CD4-positive, CD25-positive, alpha-beta regulatory T cell (primary cell): ENCODE measurements at regions not wholly inside any gene's neighbourhood (a gene's known extent, or its start where the extent isn't known, plus 50 kb on each side); places are given as distances from the start of the nearest gene placed in this dataset.

Experiments used
- ATAC-seq, 2 donors: fragments of 150-1000 bp; cut with Tn5 transposase; one replicate each; pipeline ENCODE4 v1.10.0; 2021; ENCODE audit warnings: low read depth in 2 of 2, moderate number of reproducible peaks in 2 of 2, moderate library complexity in 1 of 2
- DNase-seq, 3 donors: peaks; one replicate each; pipeline versions ENCODE4 v3.0.0 to v3.0.0-alpha.2; 2012 to 2022; ENCODE audit warnings: mixed read lengths in 1 of 3
- H3K27ac ChIP-seq: one replicate; pipeline ENCODE4 v1.7.0; 2013; ENCODE audit warnings: mild to moderate bottlenecking, low read length; ENCODE audit not compliant: insufficient read depth, poor library complexity, severe bottlenecking
- H3K27me3 ChIP-seq: one replicate; pipeline ENCODE4 v1.7.0; 2013; ENCODE audit warnings: low read length; ENCODE audit not compliant: control insufficient read depth, insufficient read depth
- H3K36me3 ChIP-seq: one replicate; pipeline ENCODE4 v1.7.0; 2013; ENCODE audit warnings: mild to moderate bottlenecking, low read length, moderate library complexity; ENCODE audit not compliant: control insufficient read depth, insufficient read depth
- H3K4me1 ChIP-seq: 2 replicates; pipeline ENCODE4 v1.7.0; 2013; ENCODE audit warnings: mild to moderate bottlenecking, low read length; ENCODE audit not compliant: insufficient read depth, control insufficient read depth, poor library complexity, severe bottlenecking
- H3K4me3 ChIP-seq: one replicate; pipeline ENCODE4 v1.7.0; 2013; ENCODE audit warnings: low read depth, mild to moderate bottlenecking, low read length, moderate library complexity
- H3K9me3 ChIP-seq, 2 experiments: 1 replicate in 1 of 2; 2 replicates in 1 of 2; pipeline ENCODE4 v1.7.0; 2013; ENCODE audit warnings: low read length in 2 of 2, mild to moderate bottlenecking in 1 of 2, moderate library complexity in 1 of 2; ENCODE audit not compliant: control insufficient read depth in 2 of 2
- H3K27ac Mint-ChIP-seq, 3 donors: one replicate each; pipeline ENCODE4 v1.8.0; 2020 to 2022; ENCODE audit warnings: mild to moderate bottlenecking in 3 of 3, mixed read lengths in 3 of 3, moderate library complexity in 2 of 3
- H3K27me3 Mint-ChIP-seq: one replicate; pipeline ENCODE4 v1.8.0; 2022; ENCODE audit warnings: mild to moderate bottlenecking, mixed read lengths
- H3K36me3 Mint-ChIP-seq: one replicate; pipeline ENCODE4 v1.8.0; 2020; ENCODE audit warnings: mixed read lengths
- H3K4me1 Mint-ChIP-seq, 4 donors: one replicate each; pipeline ENCODE4 v1.8.0; 2020 to 2022; ENCODE audit warnings: mixed read lengths in 4 of 4, mild to moderate bottlenecking in 1 of 4
- H3K4me3 Mint-ChIP-seq, 4 donors: one replicate each; pipeline ENCODE4 v1.8.0; 2020 to 2022; ENCODE audit warnings: mild to moderate bottlenecking in 4 of 4, mixed read lengths in 4 of 4, moderate library complexity in 3 of 4
- H3K9me3 Mint-ChIP-seq, 7 donors: one replicate each; pipeline ENCODE4 v1.8.0; 2020 to 2022; ENCODE audit warnings: mixed read lengths in 7 of 7, mild to moderate bottlenecking in 3 of 7, moderate library complexity in 2 of 7

DNA sequence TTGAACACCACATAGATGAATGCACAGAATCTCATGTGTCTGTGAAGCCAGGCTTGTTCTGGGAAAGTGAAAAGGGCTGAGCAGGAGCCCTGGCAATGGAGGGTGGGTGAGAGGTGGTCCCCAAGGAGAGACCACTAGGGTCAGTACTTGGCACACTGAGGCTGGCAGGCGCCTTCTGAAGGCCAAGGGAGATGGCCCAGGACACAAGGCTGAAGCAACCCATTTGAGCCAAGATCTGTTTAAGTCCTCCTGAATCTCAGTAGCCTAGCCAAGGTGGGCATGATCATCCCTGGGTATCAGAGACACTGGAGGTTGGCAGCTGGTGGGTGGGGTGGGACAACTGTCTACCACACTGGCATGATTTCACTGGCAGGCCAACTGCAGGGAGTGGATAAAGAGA lies 1741.2 kb downstream of the TP53TG3F start:
- Mint-ChIP-seq H3K9me3 (peaks cover 0 to 37% (median 24%) of the 10 kb centered on the region in 7 donors), H3K27ac (no peak overlapping the region), H3K4me1 (no peaks in the 10 kb centered on the region), H3K4me3 (no peak overlapping the region), H3K36me3 (no peaks in the 10 kb centered on the region), H3K27me3 (no peaks in the 10 kb centered on the region)
- Histone ChIP-seq H3K9me3 (peaks cover 4 to 57% of the 10 kb centered on the region in 2 experiments), H3K27me3 (no peaks in the 10 kb centered on the region), H3K36me3 (no peaks in the 10 kb centered on the region), H3K27ac (no peak overlapping the region), H3K4me1 (no peaks in the 10 kb centered on the region), H3K4me3 (no peak overlapping the region)
- DNase-seq (no peak), ATAC-seq (no peak)

GRCh38 chr16:35201151-35201550 lies 1741.7 kb downstream of the TP53TG3F start:
- Mint-ChIP-seq H3K27ac (peak overlapping the region in 1 of 3 donors; percentile 32), H3K36me3 (no peaks in the 10 kb centered on the region), H3K9me3 (peaks cover 0 to 37% (median 22%) of the 10 kb centered on the region in 7 donors), H3K4me3 (no peak overlapping the region), H3K4me1 (no peaks in the 10 kb centered on the region), H3K27me3 (no peaks in the 10 kb centered on the region)
- Histone ChIP-seq H3K36me3 (no peaks in the 10 kb centered on the region), H3K9me3 (peaks cover 4 to 54% of the 10 kb centered on the region in 2 experiments), H3K4me1 (no peaks in the 10 kb centered on the region), H3K4me3 (no peak overlapping the region), H3K27me3 (no peaks in the 10 kb centered on the region), H3K27ac (no peak overlapping the region)
- ATAC-seq (no peak), DNase-seq (no peak)

- DNase-seq (no peak), ATAC-seq (no peak)
- H3K27ac Mint-ChIP-seq: no peak overlapping the region
- H3K4me3 Mint-ChIP-seq: no peak overlapping the region
- H3K36me3 Mint-ChIP-seq: no peaks in the 10 kb centered on the region
- Histone ChIP-seq H3K27ac (no peak overlapping the region), H3K27me3 (no peaks in the 10 kb centered on the region), H3K4me1 (no peaks in the 10 kb centered on the region), H3K9me3 (peaks cover 3 to 44% of the 10 kb centered on the region in 2 experiments), H3K4me3 (no peak overlapping the region), H3K36me3 (no peaks in the 10 kb centered on the region)
- H3K9me3 Mint-ChIP-seq: peaks cover 0 to 25% (median 13%) of the 10 kb centered on the region in 7 donors
- no peaks in the 10 kb centered on the region for H3K27me3 Mint-ChIP-seq
- no peaks in the 10 kb centered on the region for H3K4me1 Mint-ChIP-seq
Measured at GRCh38 chr16:35203636-35204035, 1744.2 kb downstream of the TP53TG3F start.

DNA sequence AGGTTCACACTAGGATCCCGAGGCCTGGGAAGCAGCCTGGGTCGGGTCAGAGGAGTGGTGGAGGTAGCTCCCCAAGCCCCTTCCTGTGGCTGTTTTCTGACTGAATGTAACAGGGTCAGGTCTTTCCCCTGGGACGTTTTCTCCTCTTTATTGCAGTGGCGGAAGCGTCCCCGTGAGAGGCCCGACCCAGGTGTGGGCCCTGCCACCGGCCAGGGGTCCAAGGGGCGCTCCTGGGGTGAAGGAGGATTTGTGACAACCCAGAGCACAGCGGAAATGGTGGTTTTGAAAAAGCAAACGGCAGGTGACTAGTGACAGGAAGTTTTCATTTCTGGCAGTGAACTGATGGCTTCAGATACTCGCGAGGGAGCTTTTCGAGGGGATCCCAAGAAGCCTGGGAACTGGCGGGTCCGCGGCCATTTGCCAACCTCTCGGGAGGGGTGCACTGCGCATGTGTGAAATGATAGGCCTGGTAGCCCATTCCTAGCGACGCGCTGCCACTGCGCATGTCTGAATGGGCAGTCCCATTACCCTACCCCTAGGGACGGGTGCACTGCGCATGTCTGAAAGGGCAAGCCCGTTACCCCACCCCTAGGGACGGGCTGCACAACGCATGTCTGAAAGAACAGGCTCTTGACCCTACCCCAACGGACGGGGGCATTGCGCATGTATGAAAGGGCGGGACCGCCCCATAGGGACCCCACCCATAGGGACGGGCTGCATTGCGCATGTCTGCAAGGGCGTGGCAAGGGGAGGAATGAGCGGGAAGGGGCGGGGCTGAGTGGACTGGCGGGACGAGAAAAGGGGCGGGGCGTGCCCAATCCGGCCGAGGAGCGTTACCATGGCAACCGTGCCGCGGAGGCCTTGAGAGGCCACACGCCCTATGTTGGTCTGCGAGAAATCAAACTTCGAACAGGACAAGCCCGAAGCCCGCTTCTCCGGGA lies 1747.9 kb downstream of the TP53TG3F start:
- Mint-ChIP-seq H3K27ac (no peak overlapping the region), H3K27me3 (no peaks in the 10 kb centered on the region), H3K4me1 (no peaks in the 10 kb centered on the region), H3K4me3 (no peak overlapping the region), H3K36me3 (no peaks in the 10 kb centered on the region), H3K9me3 (peaks cover 0 to 13% (median 7%) of the 10 kb centered on the region in 7 donors)
- DNase-seq (no peak), ATAC-seq (no peak)
- Histone ChIP-seq H3K27ac (no peak overlapping the region), H3K36me3 (no peaks in the 10 kb centered on the region), H3K4me1 (no peaks in the 10 kb centered on the region), H3K9me3 (peaks cover 0 to 29% of the 10 kb centered on the region in 2 experiments), H3K4me3 (no peak overlapping the region), H3K27me3 (no peaks in the 10 kb centered on the region)

GRCh38 chr16:35208001-35208935 lies 1748.9 kb downstream of the TP53TG3F start:
- Mint-ChIP-seq H3K4me1 (no peaks in the 10 kb centered on the region), H3K4me3 (no peak overlapping the region), H3K27me3 (no peaks in the 10 kb centered on the region), H3K27ac (peak overlapping the region in 1 of 3 donors; percentile 43), H3K36me3 (no peaks in the 10 kb centered on the region), H3K9me3 (peaks cover 0 to 11% (median 6%) of the 10 kb centered on the region in 7 donors)
- H3K27ac ChIP-seq: no peak overlapping the region
- H3K9me3 ChIP-seq: peaks cover 0 to 20% of the 10 kb centered on the region in 2 experiments
- H3K4me1 ChIP-seq: no peaks in the 10 kb centered on the region
- no peaks in the 10 kb centered on the region for H3K36me3 ChIP-seq
- ATAC-seq (no peak), DNase-seq (no peak)
- H3K27me3 ChIP-seq: no peaks in the 10 kb centered on the region
- no peak overlapping the region for H3K4me3 ChIP-seq

DNA sequence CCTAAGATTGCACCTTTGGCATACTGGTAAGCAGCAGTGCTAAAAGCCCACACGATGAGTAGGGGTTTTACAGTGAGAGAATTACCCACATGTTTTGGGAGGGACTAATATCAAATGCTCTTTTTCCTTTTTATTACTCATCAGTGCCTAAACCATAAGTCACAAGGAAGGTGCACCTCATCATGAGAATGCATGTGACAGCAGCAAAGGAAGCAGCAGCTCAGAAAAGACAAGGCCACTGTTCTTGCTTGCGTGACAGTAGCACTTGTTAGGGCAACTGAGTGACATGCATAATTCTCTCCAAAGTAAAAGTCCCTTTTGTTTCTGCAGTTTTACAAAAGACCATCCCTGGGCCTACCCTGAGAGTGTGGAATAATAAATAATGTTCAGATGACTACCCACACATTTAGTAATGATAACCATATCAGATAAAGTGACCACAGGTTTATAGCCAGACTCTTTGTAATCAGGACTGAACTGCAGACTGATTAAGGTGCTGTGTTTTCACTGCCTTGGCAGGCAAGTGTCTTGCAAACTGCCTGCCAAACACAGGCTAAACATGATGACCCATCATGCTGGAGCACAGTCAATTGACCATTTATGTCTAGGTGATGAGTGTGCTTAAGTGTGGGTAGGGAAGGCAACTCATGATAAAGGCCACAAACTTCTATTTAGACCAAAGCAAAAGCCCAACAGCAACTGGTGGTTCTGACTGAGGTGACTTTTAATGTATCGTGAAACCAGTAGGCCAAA lies 1751.4 kb downstream of the TP53TG3F start:
- Mint-ChIP-seq H3K36me3 (peaks cover 3% of the 10 kb centered on the region), H3K9me3 (peaks cover 0 to 12% (median 5%) of the 10 kb centered on the region in 7 donors), H3K4me1 (no peaks in the 10 kb centered on the region), H3K4me3 (no peak overlapping the region), H3K27ac (no peak overlapping the region), H3K27me3 (no peaks in the 10 kb centered on the region)
- Histone ChIP-seq H3K27ac (no peak overlapping the region), H3K36me3 (no peaks in the 10 kb centered on the region), H3K9me3 (peaks cover 0 to 21% of the 10 kb centered on the region in 2 experiments), H3K4me1 (no peaks in the 10 kb centered on the region), H3K27me3 (no peaks in the 10 kb centered on the region), H3K4me3 (no peak overlapping the region)
- DNase-seq (no peak), ATAC-seq (no peak)

- H3K36me3 ChIP-seq: no peaks in the 10 kb centered on the region
- Mint-ChIP-seq H3K27ac (no peak overlapping the region), H3K4me3 (no peak overlapping the region), H3K9me3 (peaks cover 3 to 12% (median 10%) of the 10 kb centered on the region in 7 donors), H3K36me3 (peaks cover 3% of the 10 kb centered on the region), H3K27me3 (no peaks in the 10 kb centered on the region), H3K4me1 (no peaks in the 10 kb centered on the region)
- H3K9me3 ChIP-seq: peaks cover 0 to 13% of the 10 kb centered on the region in 2 experiments
- DNase-seq (no peak), ATAC-seq (no peak)
- no peak overlapping the region for H3K4me3 ChIP-seq
- H3K27ac ChIP-seq: no peak overlapping the region
- H3K27me3 ChIP-seq: no peaks in the 10 kb centered on the region
- no peaks in the 10 kb centered on the region for H3K4me1 ChIP-seq
Measured at GRCh38 chr16:35214840-35215239, 1755.4 kb downstream of the TP53TG3F start.
